ENCODE measurements at regions not wholly inside any gene's neighbourhood (a gene's known extent, or its start where the extent isn't known, plus 50 kb on each side); places are given as distances from the start of the nearest gene placed in this dataset.

GRCh38 chr20:48339986-48340882, 487.6 kb downstream of the PREX1 start (continued):
- TF ChIP-seq SIX5 (IDR thresholded peaks at IDR 0.05; ENCODE audit: low read depth, low read length, severe bottlenecking) (no peak), SKIL (IDR thresholded peaks at IDR 0.05; ENCODE audit: low read depth, poor library complexity, severe bottlenecking) (no peak), NFIC (IDR thresholded peaks at IDR 0.05; ENCODE audit: low read depth, low read length) (peak; percentile 49; the same call in 1 of the 2 replicates), USF1 (IDR thresholded peaks at IDR 0.05; ENCODE audit: borderline replicate concordance, extremely low read length, insufficient read depth, low read depth, low read length) (no peak), EED (IDR thresholded peaks at IDR 0.05; ENCODE audit: low read depth) (peak; percentile 79), SREBF2 (IDR thresholded peaks at IDR 0.05; ENCODE audit: low read length) (no peak), ATF2 (IDR thresholded peaks at IDR 0.05; ENCODE audit: low read length) (no peak), RBBP5 (conservative IDR thresholded peaks at IDR 0.05) (no peak), HCFC1 (IDR thresholded peaks at IDR 0.05; ENCODE audit: low read length) (no peak), MEF2B (IDR thresholded peaks at IDR 0.05; ENCODE audit: partially characterized antibody, poor library complexity, severe bottlenecking) (peak; percentile 20), RFX5 (IDR thresholded peaks at IDR 0.05; ENCODE audit: low read depth, low read length) (no peak), ELK1 (IDR thresholded peaks at IDR 0.05; ENCODE audit: low read depth, low read length) (no peak), IKZF1 (conservative IDR thresholded peaks at IDR 0.05) (peak; percentile 89), FOXM1 (IDR thresholded peaks at IDR 0.05; ENCODE audit: low read depth, low read length) (no peak; the same call in 1 of the 2 replicates), POU2F2 (IDR thresholded peaks at IDR 0.05; ENCODE audit: borderline replicate concordance, low read depth, low read length) (no peak), PAX5 (IDR thresholded peaks at IDR 0.05; ENCODE audit: borderline replicate concordance, low read depth, low read length) (no peak), HDAC6 (IDR thresholded peaks at IDR 0.05; ENCODE audit: unreplicated experiment) (no peak), CHD4 (IDR thresholded peaks at IDR 0.05) (no peak), SREBF1 (IDR thresholded peaks at IDR 0.05; ENCODE audit: low read length) (no peak), CBX5 (IDR thresholded peaks at IDR 0.05; ENCODE audit: low read depth) (no peak), TCF12 (IDR thresholded peaks at IDR 0.05; ENCODE audit: low read depth, low read length) (no peak), MLLT1 (IDR thresholded peaks at IDR 0.05) (0 out of 2 replicates have a peak, but pooled peaks have one; percentile 25), YBX1 (IDR thresholded peaks at IDR 0.05) (no peak), NRF1 (conservative IDR thresholded peaks at IDR 0.05; ENCODE audit: low read depth, low read length) (no peak), ZNF384 (IDR thresholded peaks at IDR 0.05; ENCODE audit: borderline replicate concordance, low read depth, low read length) (no peak)
